ENCODE measurements at regions not wholly inside any gene's neighbourhood (a gene's known extent, or its start where the extent isn't known, plus 50 kb on each side); places are given as distances from the start of the nearest gene placed in this dataset.
"Not testable (repeated sequence)": the region's sequence is repeated elsewhere in the genome, so short reads cannot be mapped to it uniquely, and the experiment has no call there.

GRCh38 chr4:17436047-17436749 lies 75.7 kb downstream of the QDPR start:
- not testable (repeated sequence) for DNase-seq (ENCODE audit: low read depth)

GRCh38 chr4:17433827-17434226 lies 78.1 kb downstream of the QDPR start:
- no peak for DNase-seq (ENCODE audit: low read depth)

- no peak for DNase-seq (ENCODE audit: low read depth)
Observed at GRCh38 chr4:17427991-17428390, 83.9 kb downstream of the QDPR start.

- DNase-seq (ENCODE audit: low read depth): no peak
Observed at GRCh38 chr4:17426222-17426621, 85.7 kb downstream of the QDPR start.

- DNase-seq (ENCODE audit: low read depth): no peak
Observed at GRCh38 chr4:17418010-17418409, 93.9 kb downstream of the QDPR start.

GRCh38 chr4:17414392-17414791 lies 97.5 kb downstream of the QDPR start:
- no peak for DNase-seq (ENCODE audit: low read depth)

GRCh38 chr4:17400686-17401085 lies 111.2 kb downstream of the QDPR start:
- DNase-seq (ENCODE audit: low read depth): no peak

GRCh38 chr4:17398805-17399204 lies 113.1 kb downstream of the QDPR start:
- DNase-seq (ENCODE audit: low read depth): no peak

GRCh38 chr4:17398035-17398434 lies 113.9 kb downstream of the QDPR start:
- DNase-seq (ENCODE audit: low read depth): no peak

- DNase-seq (ENCODE audit: low read depth): no peak
Observed at GRCh38 chr4:17397611-17398010, 114.3 kb downstream of the QDPR start.

- DNase-seq (ENCODE audit: low read depth): no peak
Observed at GRCh38 chr4:17385403-17385802, 126.5 kb downstream of the QDPR start.

- DNase-seq (ENCODE audit: low read depth): no peak
Observed at GRCh38 chr4:17380347-17380746, 131.5 kb downstream of the QDPR start.

GRCh38 chr4:17376205-17376604 lies 135.7 kb downstream of the QDPR start:
- DNase-seq (ENCODE audit: low read depth): no peak

- DNase-seq (ENCODE audit: low read depth): no peak
Observed at GRCh38 chr4:17373666-17374065, 138.2 kb downstream of the QDPR start.

GRCh38 chr4:17370818-17371217 lies 141.1 kb downstream of the QDPR start:
- DNase-seq (ENCODE audit: low read depth): no peak

- no peak for DNase-seq (ENCODE audit: low read depth)
Observed at GRCh38 chr4:17368408-17368807, 143.5 kb downstream of the QDPR start.

- no peak for DNase-seq (ENCODE audit: low read depth)
Observed at GRCh38 chr4:17367201-17367600, 144.7 kb downstream of the QDPR start.

GRCh38 chr4:17366496-17366895 lies 145.4 kb downstream of the QDPR start:
- DNase-seq (ENCODE audit: low read depth): no peak

- DNase-seq (ENCODE audit: low read depth): no peak
Observed at GRCh38 chr4:17362430-17362829, 149.5 kb downstream of the QDPR start.

GRCh38 chr4:17358241-17358640 lies 153.6 kb downstream of the QDPR start:
- DNase-seq (ENCODE audit: low read depth): no peak

- no peak for DNase-seq (ENCODE audit: low read depth)
Observed at GRCh38 chr4:17356926-17357325, 155.0 kb downstream of the QDPR start.

- no peak for DNase-seq (ENCODE audit: low read depth)
Observed at GRCh38 chr4:17352357-17352756, 159.5 kb downstream of the QDPR start.

- DNase-seq (ENCODE audit: low read depth): no peak
Observed at GRCh38 chr4:17347445-17347844, 164.4 kb downstream of the QDPR start.

GRCh38 chr4:17339376-17339775 lies 172.5 kb downstream of the QDPR start:
- no peak for DNase-seq (ENCODE audit: low read depth)

All from T-helper 22 cell (primary cell).